ENCODE measurements at regions not wholly inside any gene's neighbourhood (a gene's known extent, or its start where the extent isn't known, plus 50 kb on each side); places are given as distances from the start of the nearest gene placed in this dataset.
"Not testable (repeated sequence)": the region's sequence is repeated elsewhere in the genome, so short reads cannot be mapped to it uniquely, and the experiment has no call there.

DNA sequence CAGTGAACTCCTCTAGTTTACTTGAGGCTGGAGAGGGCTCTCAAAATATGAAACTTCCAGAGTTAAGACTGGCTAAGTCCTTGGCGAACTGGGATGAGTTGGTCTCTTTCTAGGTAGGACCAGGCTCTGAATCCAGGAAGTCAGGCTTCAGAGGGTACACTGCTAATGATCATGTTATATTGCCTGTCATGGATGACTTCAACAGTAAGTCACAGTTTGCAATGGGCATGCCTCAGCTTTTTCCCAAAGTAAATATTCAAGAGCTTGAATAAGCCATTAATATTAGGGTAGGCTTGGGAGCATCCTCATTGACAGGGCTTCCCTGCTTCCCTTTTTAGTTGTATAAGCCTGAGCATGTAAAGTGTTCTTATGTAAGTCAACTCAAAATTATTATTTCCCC is 61.7 kb upstream of the PTHLH start:
- no peaks in the 10 kb centered on the region for H3K27me3 ChIP-seq
- H3K4me3 ChIP-seq: no peak overlapping the region
- H3K9me3 ChIP-seq: no peaks in the 10 kb centered on the region
- ATAC-seq: no peak
- 88 to 94% methylated on average over 1 of the region's 1 CpG for WGBS, 2 donors
- H3K36me3 ChIP-seq: no peaks in the 10 kb centered on the region
- H3K4me1 ChIP-seq: no peaks in the 10 kb centered on the region
- intact Hi-C loops (cut with DNase I): no loop called here
- H3K27ac ChIP-seq: no peak overlapping the region
- TF ChIP-seq CTCF (IDR thresholded peaks at IDR 0.05): no peak
- DNase-seq: no peak

DNA sequence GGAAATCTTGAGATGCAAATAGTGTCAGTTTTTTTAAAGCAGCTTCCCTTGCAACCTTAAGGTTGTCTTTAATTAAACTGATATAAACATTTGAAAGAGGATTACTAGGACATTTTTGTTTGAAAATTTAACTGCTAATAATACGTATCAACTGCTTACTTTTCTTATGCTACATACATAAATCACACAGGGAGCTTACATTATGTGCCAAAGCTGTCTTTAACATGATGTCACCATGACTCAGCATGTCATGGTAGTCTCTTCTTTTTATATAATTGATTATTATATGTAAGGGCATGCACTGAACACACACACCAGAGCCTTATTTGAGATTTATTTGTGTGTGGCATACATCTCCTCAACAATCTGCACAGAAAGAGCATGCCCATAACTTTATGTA is 63.0 kb upstream of the PTHLH start:
- no peaks in the 10 kb centered on the region for H3K4me1 ChIP-seq
- no peak for TF ChIP-seq CTCF (IDR thresholded peaks at IDR 0.05)
- H3K27me3 ChIP-seq: no peaks in the 10 kb centered on the region
- no peak overlapping the region for H3K4me3 ChIP-seq
- intact Hi-C loops (cut with DNase I): no loop called here
- no peak for ATAC-seq
- WGBS, 2 donors: 49 to 68% methylated on average over 1 of the region's 1 CpG
- H3K27ac ChIP-seq: no peak overlapping the region
- no peak for DNase-seq
- H3K36me3 ChIP-seq: no peaks in the 10 kb centered on the region
- no peaks in the 10 kb centered on the region for H3K9me3 ChIP-seq

DNA sequence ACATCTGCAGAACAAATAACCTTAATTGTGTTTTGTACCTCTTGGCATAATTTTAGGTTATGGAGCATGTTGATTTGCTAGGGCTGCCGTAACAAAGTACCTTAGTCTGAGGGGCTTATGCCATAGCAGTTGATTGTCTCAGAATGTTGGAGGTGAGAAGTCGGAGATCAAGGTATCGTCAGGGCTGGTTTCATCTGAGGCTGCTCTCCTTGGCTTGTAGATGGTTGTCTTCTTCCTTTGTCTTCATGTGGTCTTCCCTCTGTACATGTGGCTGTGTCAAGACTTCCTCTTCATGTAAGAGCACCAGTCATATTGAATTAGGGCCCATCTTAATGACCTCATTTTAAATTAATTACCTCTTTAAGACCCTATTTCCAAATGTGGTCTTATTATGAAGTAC is 64.4 kb upstream of the PTHLH start:
- H3K36me3 ChIP-seq: no peaks in the 10 kb centered on the region
- intact Hi-C loops (cut with DNase I): no loop called here
- no peaks in the 10 kb centered on the region for H3K9me3 ChIP-seq
- no peak overlapping the region for H3K27ac ChIP-seq
- DNase-seq: no peak
- TF ChIP-seq CTCF (IDR thresholded peaks at IDR 0.05): no peak
- no peak overlapping the region for H3K4me3 ChIP-seq
- no peaks in the 10 kb centered on the region for H3K27me3 ChIP-seq
- H3K4me1 ChIP-seq: no peaks in the 10 kb centered on the region
- ATAC-seq: no peak
- WGBS, 2 donors: 90 to 93% methylated on average over 3 of the region's 3 CpGs

GRCh38 chr12:28040246-28040645 is 67.7 kb upstream of the PTHLH start:
- Histone ChIP-seq H3K4me3 (no peak overlapping the region), H3K27me3 (no peaks in the 10 kb centered on the region)
- WGBS, 2 donors: 93 to 95% methylated on average over 2 of the region's 2 CpGs

DNA sequence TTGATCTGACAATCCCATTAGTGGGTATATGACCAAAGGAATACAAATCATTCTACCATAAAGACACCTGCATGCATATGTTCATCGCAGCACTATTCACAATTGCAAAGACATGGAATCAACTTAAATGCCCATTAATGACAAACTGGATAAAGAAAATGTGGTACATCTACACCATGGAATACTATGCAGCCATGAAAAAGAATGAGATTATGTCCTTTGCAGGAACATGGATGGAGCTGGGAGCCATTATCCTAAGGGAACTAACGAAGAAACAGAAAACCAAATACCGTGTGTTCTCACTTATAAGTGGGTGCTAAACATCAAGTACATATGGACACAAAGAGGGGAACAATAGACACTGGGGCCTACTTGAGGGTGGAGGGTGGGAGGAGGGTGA is 74.1 kb upstream of the PTHLH start:
- H3K4me1 ChIP-seq; DNase-seq; H3K9me3 ChIP-seq; H3K36me3 ChIP-seq; H3K27ac ChIP-seq; H3K27me3 ChIP-seq; intact Hi-C loops (cut with DNase I); H3K4me3 ChIP-seq; ATAC-seq: not testable (repeated sequence)
- WGBS, 2 donors: 78 to 92% methylated on average over 3 of the region's 3 CpGs

More at GRCh38 chr12:28040246-28040645, 67.7 kb upstream of the PTHLH start:
- ATAC-seq: no peak
- TF ChIP-seq CTCF (IDR thresholded peaks at IDR 0.05): no peak
- Histone ChIP-seq H3K4me1 (no peaks in the 10 kb centered on the region), H3K9me3 (no peaks in the 10 kb centered on the region), H3K36me3 (no peaks in the 10 kb centered on the region), H3K27ac (no peak overlapping the region)
- intact Hi-C loops (cut with DNase I): no loop called here
- DNase-seq: no peak
